ENCODE measurements at regions not wholly inside any gene's neighbourhood (a gene's known extent, or its start where the extent isn't known, plus 50 kb on each side); places are given as distances from the start of the nearest gene placed in this dataset.

- H4K20me1 ChIP-seq (replicated peaks; ENCODE audit: insufficient read depth) = no peaks in the 10 kb centered on the region
- H3K27me3 ChIP-seq (ENCODE audit: insufficient read depth) = no peaks in the 10 kb centered on the region
- Mint-ChIP-seq H3K9me3 (no peaks in the 10 kb centered on the region), H3K4me1 (no peaks in the 10 kb centered on the region), H3K4me3 (no peak overlapping the region), H3K27me3 (ENCODE audit: insufficient read depth, low read depth, poor library complexity) (peaks cover 3% of the 10 kb centered on the region), H3K27ac (no peak overlapping the region), H3K36me3 (ENCODE audit: low read depth) (no peaks in the 10 kb centered on the region)
- TF ChIP-seq ETS1 (IDR thresholded peaks at IDR 0.05) = no peak
- no peaks in the 10 kb centered on the region for H3K36me3 ChIP-seq (ENCODE audit: insufficient read depth)
- no peaks in the 10 kb centered on the region for H3K9me2 ChIP-seq (ENCODE audit: insufficient read depth)
- H3K79me2 ChIP-seq (replicated peaks; ENCODE audit: insufficient read depth) = no peaks in the 10 kb centered on the region
- ATAC-seq (no peak), DNase-seq (ENCODE audit: low spot score) (no peak)
- no peak overlapping the region for H3K4me3 ChIP-seq
- no peaks in the 10 kb centered on the region for H3K4me1 ChIP-seq (ENCODE audit: insufficient read depth)
- H3K27ac ChIP-seq (ENCODE audit: low read depth) = no peak overlapping the region
- no peak overlapping the region for H3K4me2 ChIP-seq
- no peak overlapping the region for H2AFZ ChIP-seq
- no peaks in the 10 kb centered on the region for H3F3A ChIP-seq (replicated peaks; ENCODE audit: low read depth)
Observed at GRCh38 chr4:63663870-63664269, 745.4 kb downstream of the TECRL start.

GRCh38 chr4:63644396-63644795 is 764.9 kb downstream of the TECRL start:
- no peak overlapping the region for H2AFZ ChIP-seq
- Mint-ChIP-seq H3K9me3 (no peaks in the 10 kb centered on the region), H3K36me3 (ENCODE audit: low read depth) (no peaks in the 10 kb centered on the region), H3K4me1 (no peaks in the 10 kb centered on the region), H3K4me3 (no peak overlapping the region), H3K27ac (no peak overlapping the region), H3K27me3 (ENCODE audit: insufficient read depth, low read depth, poor library complexity) (no peaks in the 10 kb centered on the region)
- no peaks in the 10 kb centered on the region for H3F3A ChIP-seq (replicated peaks; ENCODE audit: low read depth)
- no peaks in the 10 kb centered on the region for H4K20me1 ChIP-seq (replicated peaks; ENCODE audit: insufficient read depth)
- ATAC-seq (no peak), DNase-seq (ENCODE audit: low spot score) (no peak)
- H3K36me3 ChIP-seq (ENCODE audit: insufficient read depth) = no peaks in the 10 kb centered on the region
- H3K4me3 ChIP-seq = no peak overlapping the region
- H3K9me2 ChIP-seq (ENCODE audit: insufficient read depth) = no peaks in the 10 kb centered on the region
- TF ChIP-seq EZH2 (IDR thresholded peaks at IDR 0.05; ENCODE audit: low read depth, unreplicated experiment) = no peak
- H3K4me2 ChIP-seq = no peak overlapping the region
- no peak overlapping the region for H3K27ac ChIP-seq (ENCODE audit: low read depth)
- H3K79me2 ChIP-seq (replicated peaks; ENCODE audit: insufficient read depth) = no peaks in the 10 kb centered on the region
- no peaks in the 10 kb centered on the region for H3K27me3 ChIP-seq (ENCODE audit: insufficient read depth)
- H3K4me1 ChIP-seq (ENCODE audit: insufficient read depth) = no peaks in the 10 kb centered on the region

- Mint-ChIP-seq H3K4me3 (no peak overlapping the region), H3K27me3 (ENCODE audit: insufficient read depth, low read depth, poor library complexity) (peaks cover 2% of the 10 kb centered on the region), H3K9me3 (peaks cover 14% of the 10 kb centered on the region; the same call in 2 of the 3 replicates), H3K4me1 (no peaks in the 10 kb centered on the region), H3K36me3 (ENCODE audit: low read depth) (peaks cover 6% of the 10 kb centered on the region; the same call in 2 of the 3 replicates), H3K27ac (no peak overlapping the region)
- H3F3A ChIP-seq (replicated peaks; ENCODE audit: low read depth) = no peaks in the 10 kb centered on the region
- H3K9me2 ChIP-seq (ENCODE audit: insufficient read depth) = no peaks in the 10 kb centered on the region
- no peaks in the 10 kb centered on the region for H3K79me2 ChIP-seq (replicated peaks; ENCODE audit: insufficient read depth)
- ATAC-seq (no peak), DNase-seq (ENCODE audit: low spot score) (no peak)
- no peak overlapping the region for H3K27ac ChIP-seq (ENCODE audit: low read depth)
- no peak overlapping the region for H3K4me2 ChIP-seq
- H3K4me1 ChIP-seq (ENCODE audit: insufficient read depth) = no peaks in the 10 kb centered on the region
- H3K27me3 ChIP-seq (ENCODE audit: insufficient read depth) = no peaks in the 10 kb centered on the region
- no peaks in the 10 kb centered on the region for H4K20me1 ChIP-seq (replicated peaks; ENCODE audit: insufficient read depth)
- H3K36me3 ChIP-seq (ENCODE audit: insufficient read depth) = no peaks in the 10 kb centered on the region
- no peak overlapping the region for H3K4me3 ChIP-seq
- H2AFZ ChIP-seq = no peak overlapping the region
- TF ChIP-seq CREB1 (CRISPR knock-in tag; IDR thresholded peaks at IDR 0.05; ENCODE audit: low read depth) (no peak), ETS1 (IDR thresholded peaks at IDR 0.05) (no peak), JUNB (IDR thresholded peaks at IDR 0.05; ENCODE audit: unreplicated experiment) (no peak), POLR2AphosphoS5 (IDR thresholded peaks at IDR 0.05; ENCODE audit: low read depth) (no peak), EZH2 (IDR thresholded peaks at IDR 0.05; ENCODE audit: low read depth, unreplicated experiment) (no peak), ZNF114 (CRISPR knock-in tag; IDR thresholded peaks at IDR 0.05) (no peak), ZNF331 (CRISPR knock-in tag; IDR thresholded peaks at IDR 0.05; ENCODE audit: low read depth) (no peak), REST (IDR thresholded peaks at IDR 0.05; ENCODE audit: unreplicated experiment) (no peak)
Observed at GRCh38 chr4:63637270-63637669, 772.0 kb downstream of the TECRL start.
